Lower lobe of right lung (tissue), 2 donors: ENCODE measurements at regions not wholly inside any gene's neighbourhood (a gene's known extent, or its start where the extent isn't known, plus 50 kb on each side); places are given as distances from the start of the nearest gene placed in this dataset.

Source experiments
- ATAC-seq, 2 donors: fragments of 200-7000 bp; cut with Tn5 transposase; one replicate each; pipeline ENCODE4 v1.9.1; 2020 to 2022; ENCODE audit warnings: mild to moderate bottlenecking in 2 of 2, moderate library complexity in 2 of 2
- DNase-seq: peaks from one replicate; pipeline ENCODE4 v3.0.0-alpha.2; 2020
- H3K27ac ChIP-seq: fragments of 200-600 bp; one replicate; pipeline ENCODE4 v1.8.0; 2022
- H3K27me3 ChIP-seq: fragments of 200-600 bp; one replicate; pipeline ENCODE4 v1.8.0; 2022; ENCODE audit warnings: low read depth
- H3K36me3 ChIP-seq: fragments of 200-600 bp; one replicate; pipeline ENCODE4 v1.8.0; 2022; ENCODE audit warnings: mild to moderate bottlenecking
- H3K4me1 ChIP-seq: fragments of 200-600 bp; one replicate; pipeline ENCODE4 v1.8.0; 2022
- H3K4me3 ChIP-seq: fragments of 200-600 bp; one replicate; pipeline ENCODE4 v1.8.0; 2022; ENCODE audit warnings: mild to moderate bottlenecking
- H3K9me3 ChIP-seq: fragments of 200-600 bp; one replicate; pipeline ENCODE4 v1.8.0; 2022
- CTCF ChIP-seq: fragments of 200-600 bp; IDR thresholded peaks from one replicate; pipeline ENCODE4 v1.8.0; 2022; ENCODE audit warnings: antibody characterized with exemption, mild to moderate bottlenecking
- intact Hi-C: fragments of 100-400 bp; cut with DNase I; formaldehyde crosslinking; loops from one replicate; pipeline ENCODE4 v1.11.0; 2022
- donor health status: DM: no; HTN: yes; CAD: no; lungs with severe emphysema.

GRCh38 chr15:92538115-92538514, 117.5 kb downstream of the FAM174B start:
- no peaks in the 10 kb centered on the region for H3K36me3 ChIP-seq
- no peak for DNase-seq
- no peak for TF ChIP-seq CTCF
- no peak overlapping the region for H3K27ac ChIP-seq
- H3K9me3 ChIP-seq: no peaks in the 10 kb centered on the region
- intact Hi-C loops: no loop called here
- no peak for ATAC-seq
- no peak overlapping the region for H3K4me3 ChIP-seq
- H3K4me1 ChIP-seq: no peaks in the 10 kb centered on the region
- H3K27me3 ChIP-seq: no peaks in the 10 kb centered on the region

- no peak for TF ChIP-seq CTCF
- no peaks in the 10 kb centered on the region for H3K36me3 ChIP-seq
- H3K27ac ChIP-seq: no peak overlapping the region
- H3K9me3 ChIP-seq: no peaks in the 10 kb centered on the region
- no peaks in the 10 kb centered on the region for H3K27me3 ChIP-seq
- no peaks in the 10 kb centered on the region for H3K4me1 ChIP-seq
- no peak overlapping the region for H3K4me3 ChIP-seq
- ATAC-seq: no peak
- DNase-seq: no peak
- intact Hi-C loops: no loop called here
Measured at GRCh38 chr15:92533298-92533697, 122.3 kb downstream of the FAM174B start.

GRCh38 chr15:92531406-92531805, 124.2 kb downstream of the FAM174B start:
- H3K27ac ChIP-seq: no peak overlapping the region
- no peaks in the 10 kb centered on the region for H3K9me3 ChIP-seq
- DNase-seq: no peak
- H3K36me3 ChIP-seq: no peaks in the 10 kb centered on the region
- H3K4me1 ChIP-seq: no peaks in the 10 kb centered on the region
- intact Hi-C loops: no loop called here
- H3K27me3 ChIP-seq: no peaks in the 10 kb centered on the region
- H3K4me3 ChIP-seq: no peak overlapping the region
- ATAC-seq: no peak
- TF ChIP-seq CTCF: no peak

GRCh38 chr15:92528736-92529135, 126.8 kb downstream of the FAM174B start:
- intact Hi-C loops: loop anchor here (10.0 kb wide), 1 partner anchor 186 kb away; no protein-coding TSS in a partner anchor
- H3K27me3 ChIP-seq: no peaks in the 10 kb centered on the region
- ATAC-seq: no peak
- H3K36me3 ChIP-seq: no peaks in the 10 kb centered on the region
- H3K4me1 ChIP-seq: no peaks in the 10 kb centered on the region
- no peak for DNase-seq
- no peak overlapping the region for H3K4me3 ChIP-seq
- no peak for TF ChIP-seq CTCF
- H3K27ac ChIP-seq: no peak overlapping the region
- no peaks in the 10 kb centered on the region for H3K9me3 ChIP-seq

- ATAC-seq (peak in 1 of 2 donors; percentile 63), DNase-seq (no peak)
- Histone ChIP-seq H3K27me3 (no peaks in the 10 kb centered on the region), H3K27ac (no peak overlapping the region), H3K4me1 (no peaks in the 10 kb centered on the region), H3K36me3 (no peaks in the 10 kb centered on the region), H3K9me3 (no peaks in the 10 kb centered on the region), H3K4me3 (no peak overlapping the region)
- TF ChIP-seq CTCF: no peak
- intact Hi-C loops: loop anchor here (10.0 kb wide), 1 partner anchor 188 kb away; no protein-coding TSS in a partner anchor
Measured at GRCh38 chr15:92527197-92527596, 128.4 kb downstream of the FAM174B start.
